H9 (cell line): ENCODE measurements at regions not wholly inside any gene's neighbourhood (a gene's known extent, or its start where the extent isn't known, plus 50 kb on each side); places are given as distances from the start of the nearest gene placed in this dataset.

ENCODE experiments used
- DNase-seq: peaks from one replicate; pipeline ENCODE4 v3.0.0-alpha.2; 2017
- H2AFZ ChIP-seq: one replicate; pipeline ENCODE4 v1.6.1; 2013; ENCODE audit warnings: mild to moderate bottlenecking, low read length, control low read depth, moderate library complexity
- H2AK5ac ChIP-seq: 2 replicates; pipeline ENCODE4 v1.6.1; 2013; ENCODE audit warnings: low read length, control low read depth, mixed read lengths; ENCODE audit not compliant: insufficient read length
- H2BK120ac ChIP-seq: one replicate; pipeline ENCODE4 v1.6.1; 2013; ENCODE audit warnings: low read depth, mild to moderate bottlenecking, low read length, control low read depth, inconsistent platforms; ENCODE audit not compliant: poor library complexity, severe bottlenecking
- H2BK12ac ChIP-seq: 2 replicates; pipeline ENCODE4 v1.6.1; 2013; ENCODE audit warnings: low read length, control low read depth, mixed read lengths, low read depth; ENCODE audit not compliant: insufficient read length
- H2BK15ac ChIP-seq: 2 replicates; pipeline ENCODE4 v1.6.1; 2013; ENCODE audit warnings: low read depth, low read length, control low read depth
- H2BK20ac ChIP-seq: one replicate; pipeline ENCODE4 v1.6.1; 2013; ENCODE audit warnings: low read depth, mild to moderate bottlenecking, low read length, control low read depth, inconsistent platforms; ENCODE audit not compliant: poor library complexity, severe bottlenecking
- H2BK5ac ChIP-seq: 2 replicates; pipeline ENCODE4 v1.6.1; 2013; ENCODE audit warnings: low read length, control low read depth, mixed read lengths; ENCODE audit not compliant: insufficient read length
- H3K14ac ChIP-seq: 2 replicates; pipeline ENCODE4 v1.6.1; 2013; ENCODE audit warnings: low read length, control low read depth; ENCODE audit not compliant: insufficient read depth
- H3K18ac ChIP-seq: 2 replicates; pipeline ENCODE4 v1.6.1; 2013; ENCODE audit warnings: low read depth, mild to moderate bottlenecking, mixed read lengths, low read length, control low read depth; ENCODE audit not compliant: insufficient read length
- H3K23ac ChIP-seq: 2 replicates; pipeline ENCODE4 v1.6.1; 2013; ENCODE audit warnings: low read length, control low read depth, mixed read lengths, low read depth; ENCODE audit not compliant: insufficient read length
- H3K23me2 ChIP-seq: 2 replicates; pipeline ENCODE4 v1.6.1; 2013; ENCODE audit warnings: low read depth, mild to moderate bottlenecking, mixed read lengths, low read length, control low read depth; ENCODE audit not compliant: insufficient read length, poor library complexity, severe bottlenecking
- H3K27ac ChIP-seq: 2 replicates; pipeline ENCODE4 v1.5.1; 2013; ENCODE audit warnings: low read length, control low read depth, mixed read lengths, low read depth; ENCODE audit not compliant: insufficient read length
- H3K27me3 ChIP-seq: 2 replicates; pipeline ENCODE4 v1.6.1; 2013; ENCODE audit warnings: low read length, control low read depth, inconsistent platforms; ENCODE audit not compliant: insufficient read depth
- H3K4ac ChIP-seq: 2 replicates; pipeline ENCODE4 v1.6.1; 2013; ENCODE audit warnings: low read depth, mild to moderate bottlenecking, control low read depth, inconsistent platforms, low read length, moderate library complexity
- H3K4me1 ChIP-seq: 2 replicates; pipeline ENCODE4 v1.6.1; 2013; ENCODE audit warnings: low read length, control low read depth, inconsistent platforms; ENCODE audit not compliant: insufficient read depth
- H3K4me2 ChIP-seq: 2 replicates; pipeline ENCODE4 v1.6.1; 2013; ENCODE audit warnings: low read length, control low read depth, mixed read lengths; ENCODE audit not compliant: insufficient read length, insufficient read depth
- H3K56ac ChIP-seq: 2 replicates; pipeline ENCODE4 v1.6.1; 2013; ENCODE audit warnings: low read depth, mild to moderate bottlenecking, mixed read lengths, low read length, control low read depth; ENCODE audit not compliant: insufficient read length
- H3K79me1 ChIP-seq: 2 replicates; pipeline ENCODE4 v1.6.1; 2013; ENCODE audit warnings: low read depth, mild to moderate bottlenecking, moderate library complexity, low read length, control low read depth, inconsistent platforms; ENCODE audit not compliant: insufficient read depth, poor library complexity, severe bottlenecking
- H3K79me2 ChIP-seq: 2 replicates; pipeline ENCODE4 v1.6.1; 2013; ENCODE audit warnings: low read length, control low read depth, inconsistent platforms; ENCODE audit not compliant: insufficient read depth
- H3K9ac ChIP-seq: 2 replicates; pipeline ENCODE4 v1.6.1; 2013; ENCODE audit warnings: low read length, control low read depth, mixed read lengths; ENCODE audit not compliant: insufficient read length; ENCODE audit errors: extremely low read depth
- H3K9me3 ChIP-seq: one replicate; pipeline ENCODE4 v1.6.1; 2013; ENCODE audit warnings: low read depth, low read length, inconsistent platforms; ENCODE audit not compliant: control insufficient read depth
- H3T11ph ChIP-seq: one replicate; pipeline ENCODE4 v1.6.1; 2013; ENCODE audit warnings: mild to moderate bottlenecking, low read length, control low read depth, inconsistent platforms
- H4K20me1 ChIP-seq: one replicate; pipeline ENCODE4 v1.6.1; 2013; ENCODE audit not compliant: control insufficient read depth, insufficient read length, insufficient read depth
- H4K5ac ChIP-seq: 2 replicates; pipeline ENCODE4 v1.6.1; 2013; ENCODE audit warnings: low read depth, mild to moderate bottlenecking, mixed read lengths, low read length, control low read depth; ENCODE audit not compliant: insufficient read length
- H4K8ac ChIP-seq: replicated peaks from 2 replicates; pipeline ENCODE4 v1.6.1; 2013; ENCODE audit warnings: low read length, control low read depth, mixed read lengths, low read depth; ENCODE audit not compliant: insufficient read length
- H4K91ac ChIP-seq: 2 replicates; pipeline ENCODE4 v1.6.1; 2013; ENCODE audit warnings: low read depth, mild to moderate bottlenecking, moderate library complexity, mixed read lengths, low read length, control low read depth; ENCODE audit not compliant: insufficient read length
- H3K27ac Mint-ChIP-seq, 3 experiments: 2 replicates in 2 of 3; 3 replicates in 1 of 3; pipeline ENCODE4 v1.8.0; 2020 to 2021; ENCODE audit warnings: mixed read lengths in 3 of 3, mild to moderate bottlenecking in 1 of 3, moderate library complexity in 1 of 3
- H3K27me3 Mint-ChIP-seq: 2 replicates; pipeline ENCODE4 v1.8.0; 2021; ENCODE audit warnings: low read depth, mild to moderate bottlenecking, moderate library complexity, mixed read lengths
- H3K36me3 Mint-ChIP-seq, 3 experiments: 2 replicates in 2 of 3; 3 replicates in 1 of 3; pipeline ENCODE4 v1.8.0; 2020 to 2021; ENCODE audit warnings: low read depth in 3 of 3, mixed read lengths in 3 of 3; ENCODE audit not compliant: insufficient read depth in 1 of 3
- H3K4me1 Mint-ChIP-seq, 2 experiments: 2 replicates each; pipeline ENCODE4 v1.8.0; 2020; ENCODE audit warnings: mixed read lengths in 2 of 2
- H3K4me3 Mint-ChIP-seq, 2 experiments: 2 replicates in 1 of 2; 3 replicates in 1 of 2; pipeline ENCODE4 v1.8.0; 2020 to 2021; ENCODE audit warnings: mild to moderate bottlenecking in 2 of 2, mixed read lengths in 2 of 2, moderate library complexity in 1 of 2
- H3K9me3 Mint-ChIP-seq, 2 experiments: 2 replicates in 1 of 2; 3 replicates in 1 of 2; pipeline ENCODE4 v1.8.0; 2020; ENCODE audit warnings: mild to moderate bottlenecking in 2 of 2, mixed read lengths in 2 of 2, moderate library complexity in 1 of 2
- WGBS: extraction: QIAGEN DNeasy Blood & Tissue Kit; methylation state at CpG from one replicate; pipeline ENCODE4 v1.1.7; 2013; ENCODE audit warnings: missing lambda C conversion rate, low lambda C conversion rate, mixed read lengths; ENCODE audit not compliant: insufficient read length; ENCODE audit errors: extremely low coverage; 5-methylcytosine and 5-hydroxymethylcytosine counted together
- TF ChIP-seq, protein P1 (sequence below): fragments of 200-600 bp; sonication (generic); conservative IDR thresholded peaks from 3 replicates; pipeline ENCODE4 v1.8.0; 2021; ENCODE audit warnings: antibody characterized with exemption, mild to moderate bottlenecking

GRCh38 chr3:192079098-192079497 lies 618.1 kb downstream of the PYDC2 start:
- Histone ChIP-seq H3K4ac (no peak overlapping the region), H3K27me3 (no peaks in the 10 kb centered on the region), H3K14ac (no peak overlapping the region), H4K8ac (no peak overlapping the region), H2BK20ac (no peak overlapping the region), H3K9ac (no peak overlapping the region), H2BK5ac (no peak overlapping the region), H3K9me3 (no peaks in the 10 kb centered on the region), H3K79me2 (no peaks in the 10 kb centered on the region), H2BK15ac (no peak overlapping the region), H3K23me2 (no peaks in the 10 kb centered on the region), H3K4me2 (no peak overlapping the region), H3K56ac (no peak overlapping the region), H3T11ph (no peak overlapping the region), H3K4me1 (no peaks in the 10 kb centered on the region; the same call in 1 of the 2 replicates), H4K20me1 (no peaks in the 10 kb centered on the region), H2AK5ac (no peak overlapping the region), H3K79me1 (no peaks in the 10 kb centered on the region), H3K18ac (no peak overlapping the region), H2AFZ (no peak overlapping the region), H4K5ac (no peak overlapping the region), H2BK120ac (no peak overlapping the region), H2BK12ac (no peak overlapping the region), H3K23ac (no peak overlapping the region), H3K27ac (no peak overlapping the region), H4K91ac (no peak overlapping the region)
- Mint-ChIP-seq H3K27ac (peak overlapping the region in 1 of 3 experiments; percentile 60; a peak in 1 of 7 replicates), H3K4me3 (no peak overlapping the region), H3K36me3 (peaks cover 0 to 13% (median 6%) of the 10 kb centered on the region in 3 experiments; a peak in 5 of 7 replicates), H3K27me3 (no peaks in the 10 kb centered on the region), H3K9me3 (peaks cover 12 to 15% of the 10 kb centered on the region in 2 experiments), H3K4me1 (peaks cover 16 to 18% of the 10 kb centered on the region in 2 experiments)
- TF ChIP-seq, protein P1, sequence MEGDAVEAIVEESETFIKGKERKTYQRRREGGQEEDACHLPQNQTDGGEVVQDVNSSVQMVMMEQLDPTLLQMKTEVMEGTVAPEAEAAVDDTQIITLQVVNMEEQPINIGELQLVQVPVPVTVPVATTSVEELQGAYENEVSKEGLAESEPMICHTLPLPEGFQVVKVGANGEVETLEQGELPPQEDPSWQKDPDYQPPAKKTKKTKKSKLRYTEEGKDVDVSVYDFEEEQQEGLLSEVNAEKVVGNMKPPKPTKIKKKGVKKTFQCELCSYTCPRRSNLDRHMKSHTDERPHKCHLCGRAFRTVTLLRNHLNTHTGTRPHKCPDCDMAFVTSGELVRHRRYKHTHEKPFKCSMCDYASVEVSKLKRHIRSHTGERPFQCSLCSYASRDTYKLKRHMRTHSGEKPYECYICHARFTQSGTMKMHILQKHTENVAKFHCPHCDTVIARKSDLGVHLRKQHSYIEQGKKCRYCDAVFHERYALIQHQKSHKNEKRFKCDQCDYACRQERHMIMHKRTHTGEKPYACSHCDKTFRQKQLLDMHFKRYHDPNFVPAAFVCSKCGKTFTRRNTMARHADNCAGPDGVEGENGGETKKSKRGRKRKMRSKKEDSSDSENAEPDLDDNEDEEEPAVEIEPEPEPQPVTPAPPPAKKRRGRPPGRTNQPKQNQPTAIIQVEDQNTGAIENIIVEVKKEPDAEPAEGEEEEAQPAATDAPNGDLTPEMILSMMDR = no peak
- no peak for DNase-seq
- WGBS = no CpG with 5 or more reads among the region's 1 CpG
